ENCODE measurements at regions not wholly inside any gene's neighbourhood (a gene's known extent, or its start where the extent isn't known, plus 50 kb on each side); places are given as distances from the start of the nearest gene placed in this dataset.

GRCh38 chr6:6825193-6825784 lies 236.8 kb downstream of the LY86 start:
- H2AK5ac ChIP-seq (ENCODE audit: insufficient read length, low read length): no peak overlapping the region
- H4K8ac ChIP-seq (replicated peaks; ENCODE audit: insufficient read length, low read depth, low read length): no peak overlapping the region
- H3K23ac ChIP-seq (ENCODE audit: insufficient read length, low read depth, low read length): no peak overlapping the region
- H2BK15ac ChIP-seq (ENCODE audit: low read depth, low read length): no peak overlapping the region
- H3K4me1 Mint-ChIP-seq: peaks cover 21 to 34% of the 10 kb centered on the region in 2 experiments
- no peaks in the 10 kb centered on the region for H3K79me2 ChIP-seq (ENCODE audit: insufficient read depth, low read length)
- no peaks in the 10 kb centered on the region for H3K27me3 ChIP-seq (ENCODE audit: insufficient read depth, low read length)
- H3K4me3 Mint-ChIP-seq: no peak overlapping the region
- no peak overlapping the region for H3K27ac ChIP-seq (ENCODE audit: insufficient read length, low read depth, low read length)
- no peak overlapping the region for H3K4me2 ChIP-seq (ENCODE audit: insufficient read depth, insufficient read length, low read length)
- no peak overlapping the region for H4K91ac ChIP-seq (ENCODE audit: insufficient read length, low read depth, low read length)
- no peak overlapping the region for H3K4ac ChIP-seq (ENCODE audit: low read depth, low read length)
- H3K27ac Mint-ChIP-seq: peak overlapping the region in 1 of 3 experiments; percentile 33; a peak in 2 of 7 replicates
- no peak for TF ChIP-seq CTCF (conservative IDR thresholded peaks at IDR 0.05)
- H2BK120ac ChIP-seq (ENCODE audit: low read depth, low read length, poor library complexity, severe bottlenecking): no peak overlapping the region
- DNase-seq: no peak
- H3K9ac ChIP-seq (ENCODE audit: extremely low read depth, insufficient read length, low read length): no peak overlapping the region
- H3K36me3 Mint-ChIP-seq (ENCODE audit: insufficient read depth in 1 of 3, low read depth in 3 of 3): no peaks in the 10 kb centered on the region
- H3K9me3 ChIP-seq (ENCODE audit: control insufficient read depth, low read depth, low read length): no peaks in the 10 kb centered on the region
- peaks cover 4% of the 10 kb centered on the region; the same call in 1 of the 2 replicates for H3K4me1 ChIP-seq (ENCODE audit: insufficient read depth, low read length)
- H2BK5ac ChIP-seq (ENCODE audit: insufficient read length, low read length): no peak overlapping the region
- H4K20me1 ChIP-seq (ENCODE audit: control insufficient read depth, insufficient read depth, insufficient read length): no peaks in the 10 kb centered on the region
- no CpG with 5 or more reads among the region's 11 CpGs for WGBS (ENCODE audit: extremely low coverage, insufficient read length, low lambda C conversion rate)
- H2BK12ac ChIP-seq (ENCODE audit: insufficient read length, low read depth, low read length): no peak overlapping the region
- no peak overlapping the region for H3K18ac ChIP-seq (ENCODE audit: insufficient read length, low read depth, low read length)
- no peak overlapping the region for H4K5ac ChIP-seq (ENCODE audit: insufficient read length, low read depth, low read length)
- no peaks in the 10 kb centered on the region; a peak in 1 of 5 replicates for H3K9me3 Mint-ChIP-seq
- 0 out of 2 replicates have a peak overlapping the region, but pooled peaks have one; percentile 12 for H3K14ac ChIP-seq (ENCODE audit: insufficient read depth, low read length)
- H3K56ac ChIP-seq (ENCODE audit: insufficient read length, low read depth, low read length): no peak overlapping the region
- H2AFZ ChIP-seq (ENCODE audit: low read length): no peak overlapping the region
- H3K23me2 ChIP-seq (ENCODE audit: insufficient read length, low read depth, low read length, poor library complexity, severe bottlenecking): no peaks in the 10 kb centered on the region
- H2BK20ac ChIP-seq (ENCODE audit: low read depth, low read length, poor library complexity, severe bottlenecking): no peak overlapping the region
- no peak overlapping the region for H3T11ph ChIP-seq (ENCODE audit: low read length)
- H3K27me3 Mint-ChIP-seq (ENCODE audit: low read depth): peaks cover 9% of the 10 kb centered on the region
- no peaks in the 10 kb centered on the region for H3K79me1 ChIP-seq (ENCODE audit: insufficient read depth, low read depth, low read length, poor library complexity, severe bottlenecking)
